Ectodermal cell (in vitro differentiated cells): ENCODE measurements at regions not wholly inside any gene's neighbourhood (a gene's known extent, or its start where the extent isn't known, plus 50 kb on each side); places are given as distances from the start of the nearest gene placed in this dataset.
"Not testable (repeated sequence)": the region's sequence is repeated elsewhere in the genome, so short reads cannot be mapped to it uniquely, and the experiment has no call there.

Experiments
- H3K27ac ChIP-seq: 2 replicates; pipeline ENCODE4 v1.7.0; 2013; ENCODE audit warnings: mild to moderate bottlenecking, low read depth, low read length; ENCODE audit not compliant: insufficient read depth, poor library complexity, severe bottlenecking
- H3K27me3 ChIP-seq: 2 replicates; pipeline ENCODE4 v1.7.0; 2013; ENCODE audit warnings: mild to moderate bottlenecking, low read length; ENCODE audit not compliant: insufficient read depth, control insufficient read depth, poor library complexity, severe bottlenecking
- H3K36me3 ChIP-seq: one replicate; pipeline ENCODE4 v1.7.0; 2013; ENCODE audit warnings: low read length; ENCODE audit not compliant: control insufficient read depth, insufficient read depth
- H3K4me1 ChIP-seq: one replicate; pipeline ENCODE4 v1.7.0; 2013; ENCODE audit warnings: low read length; ENCODE audit not compliant: control insufficient read depth, insufficient read depth
- H3K4me3 ChIP-seq: 2 replicates; pipeline ENCODE4 v1.7.0; 2013; ENCODE audit warnings: low read depth, low read length, control low read depth; ENCODE audit not compliant: insufficient read depth
- H3K9me3 ChIP-seq: 2 replicates; pipeline ENCODE4 v1.7.0; 2013; ENCODE audit warnings: mild to moderate bottlenecking, low read length, moderate library complexity; ENCODE audit not compliant: control insufficient read depth
- whole genome bisulfite sequencing, 2 experiments: methylation state at CpG; one replicate each; pipeline ENCODE4 v1.1.7; 2013; ENCODE audit warnings: missing lambda C conversion rate in 2 of 2; 5-methylcytosine and 5-hydroxymethylcytosine counted together

DNA sequence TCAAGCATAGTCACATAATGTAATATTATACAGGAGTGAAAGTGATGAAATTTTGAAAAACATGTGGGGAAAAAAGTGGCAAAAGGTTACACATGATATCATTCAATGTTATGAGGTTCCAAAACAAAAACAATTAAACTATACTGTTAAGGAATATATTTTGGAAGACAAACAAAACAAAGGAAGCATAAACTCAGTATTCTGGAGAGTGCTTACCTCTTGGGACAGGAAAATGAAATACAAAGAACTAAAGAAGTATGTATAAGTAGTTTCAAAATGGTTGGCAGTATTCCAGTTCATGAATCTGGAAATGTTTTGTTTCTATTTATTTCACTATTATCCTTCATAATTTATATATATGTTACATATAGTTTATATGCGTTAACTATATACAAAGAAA, 213.5 kb downstream of the MOXD1 start:
- H3K27me3 ChIP-seq, result no peaks in the 10 kb centered on the region
- H3K9me3 ChIP-seq, result no peaks in the 10 kb centered on the region
- 100% methylated on average over 1 of the region's 1 CpG; no CpG with 5 or more reads in 1 of the 2 experiments for WGBS, 2 experiments
- H3K4me3 ChIP-seq, result no peak overlapping the region
- no peaks in the 10 kb centered on the region for H3K36me3 ChIP-seq
- H3K27ac ChIP-seq, result no peak overlapping the region
- no peaks in the 10 kb centered on the region for H3K4me1 ChIP-seq

- H3K9me3 ChIP-seq, H3K27me3 ChIP-seq, H3K27ac ChIP-seq, H3K36me3 ChIP-seq, H3K4me3 ChIP-seq, H3K4me1 ChIP-seq: not testable (repeated sequence)
- WGBS, 2 experiments, result 71% methylated on average over 1 of the region's 1 CpG
These were observed 216.3 kb downstream of the MOXD1 start for GRCh38 chr6:132184966-132185365.

DNA sequence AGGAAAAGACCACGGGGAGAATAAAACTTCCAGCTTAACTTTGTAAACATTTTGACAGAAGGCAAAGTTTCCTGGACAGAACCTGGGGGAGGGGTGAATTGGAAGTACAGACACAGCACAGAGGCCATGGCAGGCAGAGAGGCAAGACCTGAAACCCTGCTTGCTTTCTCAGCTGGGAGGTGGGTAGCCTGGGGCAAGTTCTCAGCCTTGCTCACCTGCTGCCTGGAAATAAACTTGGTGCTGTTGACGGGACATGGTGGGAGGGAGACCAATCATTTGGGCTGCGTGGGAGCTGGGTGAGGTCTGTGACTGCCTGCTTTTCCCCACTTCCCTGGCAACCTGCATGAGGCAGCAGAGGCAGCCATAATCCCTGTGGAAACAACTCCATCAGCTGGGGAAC, 221.3 kb downstream of the MOXD1 start:
- H3K4me1 ChIP-seq, result no peaks in the 10 kb centered on the region
- no peak overlapping the region for H3K4me3 ChIP-seq
- WGBS, 2 experiments, result 91 to 94% methylated on average over 3 of the region's 3 CpGs
- no peaks in the 10 kb centered on the region for H3K9me3 ChIP-seq
- no peak overlapping the region for H3K27ac ChIP-seq
- H3K36me3 ChIP-seq, result no peaks in the 10 kb centered on the region
- no peaks in the 10 kb centered on the region for H3K27me3 ChIP-seq

DNA sequence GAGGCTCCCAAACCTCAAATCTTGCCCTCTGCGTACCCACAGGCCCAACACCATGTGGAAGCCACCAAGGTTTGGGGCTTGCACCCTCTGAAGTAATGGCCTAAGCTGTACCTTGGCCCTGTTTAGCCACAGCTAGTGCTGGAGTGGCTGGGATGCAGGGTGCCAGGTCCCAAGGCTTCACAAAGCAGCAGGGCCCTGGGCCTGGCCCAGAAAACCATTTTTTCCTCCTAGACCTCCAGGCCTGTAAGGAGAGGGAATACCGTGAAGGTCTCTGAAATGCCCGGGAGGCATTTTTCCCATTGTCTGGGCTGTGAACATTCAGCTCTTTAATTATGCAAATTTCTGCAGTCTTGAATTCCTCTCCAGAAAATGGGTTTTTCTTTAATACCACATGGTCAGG, 223.7 kb upstream of the CCN2 start:
- no peak overlapping the region for H3K4me3 ChIP-seq
- H3K36me3 ChIP-seq, result no peaks in the 10 kb centered on the region
- H3K9me3 ChIP-seq, result no peaks in the 10 kb centered on the region
- H3K27me3 ChIP-seq, result no peaks in the 10 kb centered on the region
- no peaks in the 10 kb centered on the region for H3K4me1 ChIP-seq
- H3K27ac ChIP-seq, result no peak overlapping the region
- 93 to 95% methylated on average over 3 of the region's 3 CpGs for WGBS, 2 experiments

DNA sequence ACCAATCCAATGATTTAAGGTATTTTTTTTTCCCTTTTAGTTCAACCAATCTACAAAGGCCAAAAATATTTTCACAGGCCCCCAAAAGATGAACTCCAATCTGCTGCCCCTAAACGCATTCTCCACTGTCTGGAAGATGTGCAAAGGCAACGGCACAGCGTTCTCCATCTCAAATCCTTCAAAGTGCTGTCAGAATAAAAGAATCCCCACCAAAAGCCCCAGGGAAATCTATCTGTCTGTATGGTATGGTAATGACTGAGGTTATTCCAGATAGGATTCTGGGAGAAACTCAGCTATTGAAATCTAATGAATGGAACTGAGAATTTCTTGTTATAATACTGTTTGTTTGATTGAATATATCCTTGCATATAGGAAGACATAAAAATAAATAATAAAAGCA, 217.8 kb upstream of the CCN2 start:
- 88 to 95% methylated on average over 3 of the region's 3 CpGs for WGBS, 2 experiments
- Histone ChIP-seq H3K27ac (peak overlapping the region; percentile 18), H3K4me3 (no peak overlapping the region), H3K4me1 (peaks cover 6% of the 10 kb centered on the region), H3K36me3 (no peaks in the 10 kb centered on the region), H3K27me3 (no peaks in the 10 kb centered on the region), H3K9me3 (no peaks in the 10 kb centered on the region)

- 52 to 61% methylated on average over 4 of the region's 4 CpGs for WGBS, 2 experiments
- Histone ChIP-seq H3K27ac (peak overlapping the region; percentile 75), H3K4me3 (no peak overlapping the region)
These were observed 217.0 kb upstream of the CCN2 start for GRCh38 chr6:132167929-132168892.

DNA sequence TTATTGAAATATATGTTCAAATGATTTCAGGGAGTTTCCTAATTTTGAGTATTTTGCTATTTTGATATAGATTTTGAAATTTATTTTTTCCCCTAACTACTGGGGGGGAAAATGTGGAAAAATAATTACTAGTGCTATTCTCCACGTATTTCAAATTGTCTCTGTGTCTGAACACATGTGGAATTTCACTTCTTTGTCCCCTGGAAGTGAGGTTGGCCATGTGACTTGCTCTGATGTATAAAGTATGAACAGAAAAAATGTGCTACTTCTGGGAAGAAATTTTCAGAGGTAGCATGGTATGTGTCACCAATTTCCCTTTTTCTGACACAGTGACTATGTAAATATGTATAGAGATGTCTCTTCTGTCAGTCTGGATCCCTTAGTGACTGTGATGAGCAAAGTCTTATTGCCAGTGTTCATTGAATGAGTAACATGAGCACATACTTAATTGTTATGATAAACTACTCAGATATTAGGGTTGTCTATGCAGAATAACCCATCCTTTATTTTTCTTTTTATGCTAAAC, 215.4 kb upstream of the CCN2 start:
- Histone ChIP-seq H3K4me3 (no peak overlapping the region), H3K27me3 (no peaks in the 10 kb centered on the region), H3K9me3 (no peaks in the 10 kb centered on the region), H3K36me3 (no peaks in the 10 kb centered on the region), H3K4me1 (peaks cover 6% of the 10 kb centered on the region), H3K27ac (no peak overlapping the region)
- 91 to 100% methylated on average over 1 of the region's 1 CpG for WGBS, 2 experiments

More at GRCh38 chr6:132167929-132168892, 217.0 kb upstream of the CCN2 start:
- Histone ChIP-seq H3K27me3 (no peaks in the 10 kb centered on the region), H3K4me1 (peaks cover 6% of the 10 kb centered on the region), H3K36me3 (no peaks in the 10 kb centered on the region), H3K9me3 (no peaks in the 10 kb centered on the region)

GRCh38 chr6:132165677-132166076, 214.5 kb upstream of the CCN2 start:
- Histone ChIP-seq H3K9me3 (no peaks in the 10 kb centered on the region), H3K36me3 (no peaks in the 10 kb centered on the region), H3K27me3 (no peaks in the 10 kb centered on the region), H3K4me3 (no peak overlapping the region), H3K4me1 (peaks cover 6% of the 10 kb centered on the region), H3K27ac (no peak overlapping the region)
- WGBS, 2 experiments, result 91 to 96% methylated on average over 2 of the region's 2 CpGs

DNA sequence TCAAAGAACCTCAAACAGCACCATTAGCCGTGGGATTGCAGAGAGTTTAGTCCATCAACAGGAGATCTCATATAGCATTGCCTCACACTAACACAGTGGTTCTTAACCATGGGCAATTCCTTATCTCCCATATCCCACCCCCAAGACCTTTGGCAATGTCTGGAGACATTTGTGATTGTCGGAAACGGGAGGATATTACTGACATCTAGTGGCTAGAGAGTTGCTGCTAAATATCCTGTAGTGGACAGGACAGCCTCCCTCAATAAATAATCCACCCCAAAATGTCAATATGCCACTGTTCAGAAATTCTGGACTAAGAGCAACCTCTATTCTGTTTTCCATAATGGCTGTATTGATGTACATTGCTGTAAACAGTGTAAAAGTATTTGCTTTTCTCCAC, 210.1 kb upstream of the CCN2 start:
- no peak overlapping the region for H3K4me3 ChIP-seq

DNA sequence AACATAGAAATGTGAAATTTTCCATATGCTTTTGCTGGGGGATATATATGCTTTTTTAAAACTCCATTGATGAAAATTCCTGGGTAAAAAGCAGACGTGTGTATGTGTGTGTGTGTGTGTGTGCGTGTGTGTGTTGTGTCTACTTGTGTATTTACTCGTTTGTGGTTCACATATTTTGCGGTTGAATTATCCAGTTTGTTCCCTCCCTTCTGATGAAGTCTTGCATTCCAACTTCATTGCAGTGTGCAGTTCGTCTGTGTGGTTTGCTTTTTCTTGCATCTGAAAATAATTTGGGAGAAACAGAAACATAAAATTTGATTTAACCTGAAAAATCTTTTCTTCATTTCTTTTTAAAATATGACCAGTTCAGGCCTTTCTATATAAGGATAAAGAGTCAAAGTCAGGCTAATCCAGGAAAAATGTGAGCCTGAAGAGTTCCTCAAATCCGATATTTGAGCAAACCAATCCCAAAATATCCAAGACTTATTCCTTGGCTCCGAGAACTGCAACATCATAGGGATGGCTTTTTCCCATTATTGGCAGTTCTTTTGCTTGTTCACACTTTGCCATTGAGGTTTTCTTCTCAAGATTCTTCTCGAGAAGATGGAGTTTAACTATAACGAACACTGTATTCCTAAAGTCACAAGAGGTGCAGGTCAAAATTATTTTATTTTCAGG, 202.2 kb upstream of the CCN2 start:
- no peaks in the 10 kb centered on the region for H3K4me1 ChIP-seq
- H3K36me3 ChIP-seq, result no peaks in the 10 kb centered on the region
- 87 to 91% methylated on average over 9 of the region's 9 CpGs for WGBS, 2 experiments
- no peaks in the 10 kb centered on the region for H3K27me3 ChIP-seq
- H3K9me3 ChIP-seq, result no peaks in the 10 kb centered on the region
- H3K4me3 ChIP-seq, result no peak overlapping the region
- no peak overlapping the region for H3K27ac ChIP-seq

More for the DNA sequence above, 210.1 kb upstream of the CCN2 start:
- Histone ChIP-seq H3K27me3 (no peaks in the 10 kb centered on the region), H3K4me1 (no peaks in the 10 kb centered on the region), H3K36me3 (no peaks in the 10 kb centered on the region), H3K27ac (no peak overlapping the region), H3K9me3 (no peaks in the 10 kb centered on the region)
- WGBS, 2 experiments, result 54 to 72% methylated on average over 1 to 3 of the region's 3 CpGs
